ENCODE measurements at regions not wholly inside any gene's neighbourhood (a gene's known extent, or its start where the extent isn't known, plus 50 kb on each side); places are given as distances from the start of the nearest gene placed in this dataset.

GRCh38 chr3:194231929-194232832 lies 96.2 kb downstream of the HES1 start:
- no peak overlapping the region for H2AFZ ChIP-seq
- no peaks in the 10 kb centered on the region for H3K79me2 ChIP-seq
- DNase-seq (ENCODE audit: low spot score) = no peak
- peaks cover under 1% of the 10 kb centered on the region for H3K9me3 ChIP-seq (ENCODE audit: low read depth)
- H3K4me1 ChIP-seq (ENCODE audit: insufficient read depth) = no peaks in the 10 kb centered on the region
- H3K4me2 ChIP-seq = no peak overlapping the region
- H3K27me3 ChIP-seq = no peaks in the 10 kb centered on the region
- 54% methylated on average over 14 of the region's 14 CpGs for WGBS (ENCODE audit: low lambda C conversion rate, missing lambda C conversion rate)
- TF ChIP-seq EZH2 (IDR thresholded peaks at IDR 0.05; ENCODE audit: borderline replicate concordance) = no peak
- TF ChIP-seq CTCF (IDR thresholded peaks at IDR 0.05; ENCODE audit: poor library complexity) = no peak
- TF ChIP-seq EZH2phosphoT487 (IDR thresholded peaks at IDR 0.05; ENCODE audit: low read depth, severe bottlenecking, unreplicated experiment) = no peak
- H3K9me2 ChIP-seq (replicated peaks; ENCODE audit: insufficient read depth) = no peaks in the 10 kb centered on the region
- H3K27ac ChIP-seq = no peak overlapping the region
- H3K4me3 ChIP-seq = no peak overlapping the region
- H4K20me1 ChIP-seq (ENCODE audit: insufficient read depth, poor library complexity, severe bottlenecking) = no peaks in the 10 kb centered on the region
- H3K36me3 ChIP-seq (replicated peaks; ENCODE audit: insufficient read depth, low read depth) = no peaks in the 10 kb centered on the region

GRCh38 chr3:194233150-194233549 lies 97.2 kb downstream of the HES1 start:
- Histone ChIP-seq H3K27ac (no peak overlapping the region), H3K4me1 (ENCODE audit: insufficient read depth) (no peaks in the 10 kb centered on the region), H3K27me3 (no peaks in the 10 kb centered on the region), H3K9me2 (replicated peaks; ENCODE audit: insufficient read depth) (no peaks in the 10 kb centered on the region), H3K36me3 (replicated peaks; ENCODE audit: insufficient read depth, low read depth) (no peaks in the 10 kb centered on the region), H3K79me2 (no peaks in the 10 kb centered on the region), H3K4me2 (no peak overlapping the region), H2AFZ (no peak overlapping the region), H3K9me3 (ENCODE audit: low read depth) (peaks cover 5% of the 10 kb centered on the region), H3K4me3 (no peak overlapping the region), H4K20me1 (ENCODE audit: insufficient read depth, poor library complexity, severe bottlenecking) (no peaks in the 10 kb centered on the region)
- DNase-seq (ENCODE audit: low spot score) = no peak
- TF ChIP-seq CTCF (IDR thresholded peaks at IDR 0.05; ENCODE audit: poor library complexity) (no peak), EZH2phosphoT487 (IDR thresholded peaks at IDR 0.05; ENCODE audit: low read depth, severe bottlenecking, unreplicated experiment) (no peak), EZH2 (IDR thresholded peaks at IDR 0.05; ENCODE audit: borderline replicate concordance) (no peak)
- 90% methylated on average over 1 of the region's 1 CpG for WGBS (ENCODE audit: low lambda C conversion rate, missing lambda C conversion rate)

GRCh38 chr3:194235160-194235559 lies 99.2 kb downstream of the HES1 start:
- DNase-seq (ENCODE audit: low spot score) = no peak
- Histone ChIP-seq H3K79me2 (no peaks in the 10 kb centered on the region), H3K27ac (no peak overlapping the region), H2AFZ (no peak overlapping the region), H3K27me3 (no peaks in the 10 kb centered on the region), H4K20me1 (ENCODE audit: insufficient read depth, poor library complexity, severe bottlenecking) (no peaks in the 10 kb centered on the region), H3K4me1 (ENCODE audit: insufficient read depth) (no peaks in the 10 kb centered on the region), H3K9me2 (replicated peaks; ENCODE audit: insufficient read depth) (no peaks in the 10 kb centered on the region), H3K4me2 (no peak overlapping the region), H3K9me3 (ENCODE audit: low read depth) (peaks cover 5% of the 10 kb centered on the region), H3K4me3 (no peak overlapping the region), H3K36me3 (replicated peaks; ENCODE audit: insufficient read depth, low read depth) (no peaks in the 10 kb centered on the region)
- no peak for TF ChIP-seq EZH2 (IDR thresholded peaks at IDR 0.05; ENCODE audit: borderline replicate concordance)
- TF ChIP-seq CTCF (IDR thresholded peaks at IDR 0.05; ENCODE audit: poor library complexity) = no peak
- no peak for TF ChIP-seq EZH2phosphoT487 (IDR thresholded peaks at IDR 0.05; ENCODE audit: low read depth, severe bottlenecking, unreplicated experiment)
- 65% methylated on average over 2 of the region's 2 CpGs for WGBS (ENCODE audit: low lambda C conversion rate, missing lambda C conversion rate)
